GM12873 (cell line): ENCODE measurements at regions not wholly inside any gene's neighbourhood (a gene's known extent, or its start where the extent isn't known, plus 50 kb on each side); places are given as distances from the start of the nearest gene placed in this dataset.

Experiments
- CTCF ChIP-seq: IDR thresholded peaks from 2 replicates; pipeline ENCODE4 v1.5.1; 2012; ENCODE audit warnings: low read depth, mild to moderate bottlenecking, moderate library complexity, low read length, control low read depth; ENCODE audit not compliant: insufficient read depth; ENCODE audit errors: missing control alignments

GRCh38 chr22:48209473-48210197 lies 1447.2 kb downstream of the TBC1D22A start:
- no peak for TF ChIP-seq CTCF

DNA sequence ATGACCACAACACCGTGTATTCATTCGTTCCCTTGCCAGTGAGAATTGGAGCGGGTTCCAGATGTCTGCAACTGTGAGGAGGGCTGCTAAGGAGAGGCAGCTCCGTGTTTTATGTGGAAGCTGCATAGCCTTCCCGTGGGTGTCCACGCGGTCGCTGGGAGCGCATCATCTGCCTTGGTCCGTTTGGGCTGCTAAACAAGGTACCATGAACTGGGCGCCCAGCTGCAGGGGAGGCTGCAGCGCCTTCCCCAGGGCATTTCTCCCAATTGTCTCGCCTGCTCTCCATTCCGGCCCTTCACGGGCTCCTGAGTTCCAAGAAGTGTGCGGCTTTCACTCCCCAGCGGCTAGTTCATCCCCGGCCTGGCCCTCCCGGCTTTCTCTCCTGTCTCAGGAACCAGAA lies 1446.4 kb downstream of the TBC1D22A start:
- no peak for TF ChIP-seq CTCF

DNA sequence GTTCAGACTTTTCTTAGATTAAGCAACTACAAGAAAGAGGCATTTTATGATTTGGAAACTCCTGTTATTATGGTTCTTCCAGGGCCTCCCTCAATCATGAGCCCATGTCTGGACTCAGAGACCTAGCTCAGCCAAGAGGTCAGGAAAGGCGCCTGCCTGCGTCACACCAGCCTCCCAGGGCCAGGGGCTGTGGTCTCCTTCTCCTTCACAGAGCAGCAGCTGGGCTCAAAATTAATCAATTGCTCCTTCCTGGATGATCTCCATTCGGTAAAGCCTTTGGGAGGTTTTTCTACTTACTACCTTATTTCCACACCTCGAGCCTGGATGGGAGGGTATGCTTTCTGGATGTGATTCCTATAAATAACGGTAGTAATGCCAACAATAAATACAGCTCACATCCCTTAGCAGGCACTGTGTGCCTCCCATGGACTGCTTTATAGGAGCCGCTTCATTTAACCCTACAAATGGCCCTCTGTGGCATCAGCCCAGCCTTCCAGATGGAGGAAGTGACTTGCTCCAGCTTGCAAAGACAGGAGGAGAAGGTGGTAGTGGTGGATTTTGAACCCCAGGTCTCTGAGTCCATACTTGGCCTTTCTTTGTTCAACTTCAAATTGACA lies 1445.6 kb downstream of the TBC1D22A start:
- no peak for TF ChIP-seq CTCF

GRCh38 chr22:48205790-48206189 lies 1443.3 kb downstream of the TBC1D22A start:
- no peak for TF ChIP-seq CTCF

DNA sequence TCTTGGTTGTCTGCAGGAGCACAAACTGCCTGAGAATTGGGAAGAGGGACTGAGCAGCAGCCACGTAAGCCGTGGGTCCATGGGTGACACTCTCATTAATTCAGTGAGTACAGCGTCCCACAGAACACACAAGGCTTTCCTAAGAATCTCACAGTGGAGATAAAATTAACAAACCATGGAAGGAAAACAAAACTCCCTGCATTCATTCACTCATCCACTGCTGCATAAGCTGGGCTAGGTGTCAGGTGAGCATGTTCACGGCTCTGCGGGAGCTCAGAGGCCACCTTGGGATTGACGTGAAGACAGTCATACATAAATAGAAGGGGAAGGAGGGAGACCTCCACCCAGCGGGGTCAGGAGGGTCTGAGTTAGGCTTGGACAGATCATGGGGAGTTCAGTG lies 1442.7 kb downstream of the TBC1D22A start:
- TF ChIP-seq CTCF: no peak

DNA sequence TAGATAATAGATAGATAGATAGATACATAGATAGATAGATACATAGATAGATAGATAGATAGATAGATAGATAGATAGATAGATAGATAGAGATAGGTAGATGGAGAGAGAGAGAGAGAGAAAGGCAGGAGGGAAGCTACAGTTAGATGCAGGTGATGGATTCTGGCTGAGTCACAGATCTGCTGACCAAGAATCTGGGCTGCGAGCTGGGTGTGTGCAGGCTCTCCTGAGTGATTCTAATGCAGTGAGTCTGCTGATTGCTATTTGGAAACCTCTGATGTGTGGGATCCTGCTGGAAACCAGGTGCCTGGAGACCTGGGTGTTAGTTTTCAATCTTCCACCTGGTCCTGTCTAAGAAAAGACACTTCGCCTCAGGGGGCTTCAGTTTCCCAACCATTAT lies 1441.8 kb downstream of the TBC1D22A start:
- TF ChIP-seq CTCF: no peak

DNA sequence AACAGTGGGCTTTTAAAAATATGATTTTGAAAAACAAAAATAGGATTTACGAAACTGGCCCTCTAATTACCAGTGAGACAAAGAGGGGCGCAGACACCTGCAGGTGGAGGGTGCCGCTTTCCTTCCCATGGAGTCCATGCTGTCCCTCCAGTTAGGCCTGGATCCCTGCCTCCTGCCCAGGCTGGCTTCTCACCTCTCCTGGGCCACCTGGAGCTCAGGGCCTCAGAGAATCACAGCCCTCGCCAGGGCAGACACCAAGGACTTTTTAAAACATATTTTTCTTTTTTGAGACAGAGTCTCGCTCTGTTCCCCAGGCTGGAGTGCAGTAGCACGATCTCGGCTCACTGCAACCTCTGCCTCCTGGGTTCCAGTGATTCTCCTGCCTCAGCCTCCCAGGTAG lies 1437.2 kb downstream of the TBC1D22A start:
- TF ChIP-seq CTCF: no peak
